Neural cell (in vitro differentiated cells): ENCODE measurements at regions not wholly inside any gene's neighbourhood (a gene's known extent, or its start where the extent isn't known, plus 50 kb on each side); places are given as distances from the start of the nearest gene placed in this dataset.
"Not testable (repeated sequence)": the region's sequence is repeated elsewhere in the genome, so short reads cannot be mapped to it uniquely, and the experiment has no call there.

ENCODE experiments used
- H2AFZ ChIP-seq: fragments of 200-600, 300-800 bp; sonication (generic), shearing (Covaris generic); 2 replicates; pipeline ENCODE4 v1.6.0; 2014; ENCODE audit warnings: low read depth, mild to moderate bottlenecking, antibody characterized with exemption, low read length, moderate library complexity
- H3F3A ChIP-seq: fragments of 200-600 bp; shearing (Covaris generic); 2 replicates; pipeline ENCODE4 v1.6.1; 2016; ENCODE audit warnings: mild to moderate bottlenecking, moderate library complexity, mixed read lengths, antibody characterized with exemption, low read length; ENCODE audit not compliant: insufficient read depth, poor library complexity, severe bottlenecking
- H3K27ac ChIP-seq: fragments of 200-600, 300-800 bp; sonication (generic), shearing (Covaris generic); 2 replicates; pipeline ENCODE4 v1.5.1; 2014; ENCODE audit warnings: mild to moderate bottlenecking, low read length, moderate library complexity
- H3K27me3 ChIP-seq: fragments of 300-800, 200-600 bp; sonication (generic), shearing (Covaris generic); 2 replicates; pipeline ENCODE4 v1.6.0; 2014; ENCODE audit warnings: mild to moderate bottlenecking, low read depth, low read length, moderate library complexity; ENCODE audit not compliant: insufficient read depth
- H3K36me3 ChIP-seq: fragments of 300-800, 200-600 bp; sonication (generic), shearing (Covaris generic); 2 replicates; pipeline ENCODE4 v1.5.1; 2014; ENCODE audit warnings: mild to moderate bottlenecking, antibody characterized with exemption, low read length, moderate library complexity; ENCODE audit not compliant: insufficient read depth
- H3K4me2 ChIP-seq: fragments of 300-800, 200-600 bp; sonication (generic), shearing (Covaris generic); 2 replicates; pipeline ENCODE4 v1.6.0; 2014; ENCODE audit warnings: mild to moderate bottlenecking, low read length
- H3K4me3 ChIP-seq: fragments of 300-800, 200-600 bp; sonication (generic), shearing (Covaris generic); 2 replicates; pipeline ENCODE4 v1.5.1; 2014; ENCODE audit warnings: mild to moderate bottlenecking, low read length, moderate library complexity
- H3K79me2 ChIP-seq: fragments of 200-600 bp; shearing (Covaris generic); replicated peaks from 2 replicates; pipeline ENCODE4 v1.6.0; 2014; ENCODE audit warnings: mild to moderate bottlenecking, low read length, moderate library complexity; ENCODE audit not compliant: insufficient read depth
- H3K9ac ChIP-seq: fragments of 300-800, 200-600 bp; sonication (generic), shearing (Covaris generic); 2 replicates; pipeline ENCODE4 v1.6.1; 2016; ENCODE audit warnings: mild to moderate bottlenecking, low read length, mixed read lengths
- H3K9me2 ChIP-seq: fragments of 200-600 bp; shearing (Covaris generic); 2 replicates; pipeline ENCODE4 v1.6.1; 2016; ENCODE audit warnings: mild to moderate bottlenecking, low read length, mixed read lengths; ENCODE audit not compliant: insufficient read depth
- H3K9me3 ChIP-seq: fragments of 200-600, 300-800 bp; sonication (generic), shearing (Covaris generic); 2 replicates; pipeline ENCODE4 v1.6.1; 2016; ENCODE audit warnings: mild to moderate bottlenecking, mixed run types, low read length, moderate library complexity, mixed read lengths
- H4K20me1 ChIP-seq: fragments of 200-600 bp; shearing (Covaris generic); 2 replicates; pipeline ENCODE4 v1.6.1; 2016; ENCODE audit warnings: mild to moderate bottlenecking, mixed run types; ENCODE audit not compliant: insufficient read depth
- EP300 ChIP-seq: fragments of 450-650 bp; conservative IDR thresholded peaks from 2 replicates; pipeline ENCODE4 v1.6.1; 2014; ENCODE audit warnings: antibody characterized with exemption, mild to moderate bottlenecking, moderate library complexity; ENCODE audit not compliant: poor library complexity, severe bottlenecking
- EZH2 ChIP-seq: fragments of 200-600, 300-800 bp; shearing (Covaris generic), sonication (generic); IDR thresholded peaks from 2 replicates; pipeline ENCODE4 v1.6.1; 2014; ENCODE audit warnings: antibody characterized with exemption, low read length, borderline replicate concordance, mild to moderate bottlenecking; ENCODE audit not compliant: insufficient read depth, poor library complexity, severe bottlenecking
- MXI1 ChIP-seq: fragments of 450-650 bp; conservative IDR thresholded peaks from 2 replicates; pipeline ENCODE4 v1.6.1; 2014; ENCODE audit warnings: antibody characterized with exemption, mild to moderate bottlenecking; ENCODE audit not compliant: poor library complexity, severe bottlenecking
- POLR2AphosphoS5 ChIP-seq: IDR thresholded peaks from 2 replicates; pipeline ENCODE4 v1.6.1; 2012
- RAD21 ChIP-seq: fragments of 450-650 bp; conservative IDR thresholded peaks from 2 replicates; pipeline ENCODE4 v1.6.1; 2014; ENCODE audit warnings: antibody characterized with exemption, mild to moderate bottlenecking, moderate library complexity
- REST ChIP-seq: IDR thresholded peaks from 2 replicates; pipeline ENCODE4 v1.6.1; 2012; ENCODE audit warnings: borderline replicate concordance
- SMC3 ChIP-seq: fragments of 450-650 bp; conservative IDR thresholded peaks from 2 replicates; pipeline ENCODE4 v1.6.1; 2014; ENCODE audit warnings: antibody characterized with exemption, mild to moderate bottlenecking, moderate library complexity; ENCODE audit not compliant: poor library complexity
- TAF1 ChIP-seq: IDR thresholded peaks from 2 replicates; pipeline ENCODE4 v1.6.1; 2012; ENCODE audit warnings: low read depth
- TF ChIP-seq, protein P1 (sequence below): fragments of 450-650 bp; IDR thresholded peaks from 2 replicates; pipeline ENCODE4 v1.5.1; 2014; ENCODE audit warnings: antibody characterized with exemption, mild to moderate bottlenecking, moderate library complexity; ENCODE audit not compliant: poor library complexity, severe bottlenecking

GRCh38 chr17:70599198-70599597 is 429.9 kb downstream of the KCNJ2 start:
- no peaks in the 10 kb centered on the region for H3K9me3 ChIP-seq
- H4K20me1 ChIP-seq: no peaks in the 10 kb centered on the region
- H3K36me3 ChIP-seq: no peaks in the 10 kb centered on the region
- no peaks in the 10 kb centered on the region for H3K79me2 ChIP-seq
- no peak overlapping the region for H3K9ac ChIP-seq
- H3K4me3 ChIP-seq: no peak overlapping the region
- H3K9me2 ChIP-seq: no peaks in the 10 kb centered on the region
- H3F3A ChIP-seq: no peaks in the 10 kb centered on the region
- no peaks in the 10 kb centered on the region for H3K27me3 ChIP-seq
- TF ChIP-seq, protein P1, sequence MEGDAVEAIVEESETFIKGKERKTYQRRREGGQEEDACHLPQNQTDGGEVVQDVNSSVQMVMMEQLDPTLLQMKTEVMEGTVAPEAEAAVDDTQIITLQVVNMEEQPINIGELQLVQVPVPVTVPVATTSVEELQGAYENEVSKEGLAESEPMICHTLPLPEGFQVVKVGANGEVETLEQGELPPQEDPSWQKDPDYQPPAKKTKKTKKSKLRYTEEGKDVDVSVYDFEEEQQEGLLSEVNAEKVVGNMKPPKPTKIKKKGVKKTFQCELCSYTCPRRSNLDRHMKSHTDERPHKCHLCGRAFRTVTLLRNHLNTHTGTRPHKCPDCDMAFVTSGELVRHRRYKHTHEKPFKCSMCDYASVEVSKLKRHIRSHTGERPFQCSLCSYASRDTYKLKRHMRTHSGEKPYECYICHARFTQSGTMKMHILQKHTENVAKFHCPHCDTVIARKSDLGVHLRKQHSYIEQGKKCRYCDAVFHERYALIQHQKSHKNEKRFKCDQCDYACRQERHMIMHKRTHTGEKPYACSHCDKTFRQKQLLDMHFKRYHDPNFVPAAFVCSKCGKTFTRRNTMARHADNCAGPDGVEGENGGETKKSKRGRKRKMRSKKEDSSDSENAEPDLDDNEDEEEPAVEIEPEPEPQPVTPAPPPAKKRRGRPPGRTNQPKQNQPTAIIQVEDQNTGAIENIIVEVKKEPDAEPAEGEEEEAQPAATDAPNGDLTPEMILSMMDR: no peak
- TF ChIP-seq SMC3 (no peak), POLR2AphosphoS5 (no peak), MXI1 (no peak), TAF1 (no peak), EP300 (no peak), EZH2 (no peak), RAD21 (no peak), REST (no peak)
- no peak overlapping the region for H3K27ac ChIP-seq
- no peak overlapping the region for H3K4me2 ChIP-seq
- no peak overlapping the region for H2AFZ ChIP-seq

DNA sequence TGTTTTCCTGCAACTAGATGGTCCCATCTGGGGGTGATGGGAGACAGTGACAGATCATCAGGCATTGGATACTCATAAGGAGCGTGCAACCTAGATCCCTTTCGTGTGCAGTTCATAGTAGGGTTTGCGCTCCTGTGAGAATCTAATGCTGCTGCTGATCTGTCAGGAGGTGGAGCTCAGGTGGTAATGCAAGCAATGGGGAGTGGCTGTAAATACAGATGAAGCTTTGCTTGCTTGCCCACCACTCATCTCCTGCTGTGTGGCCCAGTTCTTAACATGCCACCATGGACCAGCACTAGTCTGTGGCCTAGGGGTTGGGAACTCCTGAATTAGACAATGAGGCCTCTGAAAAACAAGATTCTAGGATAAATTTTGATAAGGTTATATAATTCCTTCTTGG is 430.6 kb downstream of the KCNJ2 start:
- H3K36me3 ChIP-seq, H3K9me2 ChIP-seq, H3F3A ChIP-seq, H4K20me1 ChIP-seq, H3K79me2 ChIP-seq, H3K9ac ChIP-seq, H3K4me3 ChIP-seq, H3K9me3 ChIP-seq, H3K4me2 ChIP-seq, H3K27me3 ChIP-seq, H2AFZ ChIP-seq, H3K27ac ChIP-seq: not testable (repeated sequence)

GRCh38 chr17:70603226-70603625 is 433.9 kb downstream of the KCNJ2 start:
- no peak overlapping the region for H3K4me2 ChIP-seq
- no peaks in the 10 kb centered on the region for H3K9me2 ChIP-seq
- H3K4me3 ChIP-seq: no peak overlapping the region
- H3K79me2 ChIP-seq: no peaks in the 10 kb centered on the region
- H3K27me3 ChIP-seq: no peaks in the 10 kb centered on the region
- no peaks in the 10 kb centered on the region for H4K20me1 ChIP-seq
- H2AFZ ChIP-seq: no peak overlapping the region
- H3K9ac ChIP-seq: no peak overlapping the region
- no peaks in the 10 kb centered on the region for H3K9me3 ChIP-seq
- no peaks in the 10 kb centered on the region for H3F3A ChIP-seq
- TF ChIP-seq TAF1 (no peak), SMC3 (no peak), POLR2AphosphoS5 (no peak), RAD21 (no peak), EP300 (no peak), MXI1 (no peak)
- TF ChIP-seq, protein P1: no peak
- no peak overlapping the region for H3K27ac ChIP-seq
- no peaks in the 10 kb centered on the region for H3K36me3 ChIP-seq
